ENCODE measurements at regions not wholly inside any gene's neighbourhood (a gene's known extent, or its start where the extent isn't known, plus 50 kb on each side); places are given as distances from the start of the nearest gene placed in this dataset.

DNA sequence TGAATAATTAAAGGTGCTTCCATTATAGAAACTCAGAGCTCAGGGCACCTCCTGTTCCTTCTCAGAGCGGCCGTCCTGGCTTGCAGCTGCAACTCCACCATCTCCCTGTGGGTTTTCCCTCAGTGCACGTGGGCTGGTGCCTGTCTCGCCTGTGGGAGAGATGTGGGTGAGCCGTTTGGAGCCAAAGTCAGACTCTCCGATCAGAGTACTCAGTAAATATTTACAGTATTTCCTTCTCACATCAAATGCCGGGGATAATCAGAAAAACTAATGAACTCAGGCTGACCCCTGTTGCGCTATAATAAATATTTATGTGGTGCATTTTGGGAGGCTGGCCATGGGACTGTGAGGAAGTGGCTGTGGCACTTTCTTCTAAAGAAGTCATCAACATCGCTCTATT lies 155.8 kb upstream of the HABP2 start:
- TF ChIP-seq CTCF (conservative IDR thresholded peaks at IDR 0.05; ENCODE audit: low read depth, low read length), result no peak
- TF ChIP-seq EZH2 (IDR thresholded peaks at IDR 0.05; ENCODE audit: borderline replicate concordance, low read depth, low read length, poor library complexity, severe bottlenecking), result no peak
